ENCODE measurements at regions not wholly inside any gene's neighbourhood (a gene's known extent, or its start where the extent isn't known, plus 50 kb on each side); places are given as distances from the start of the nearest gene placed in this dataset.

GRCh38 chr9:1612886-1613285 lies 402.3 kb upstream of the SMARCA2 start:
- Histone ChIP-seq H3K4me1 (no peaks in the 10 kb centered on the region), H3K9me3 (peaks cover 0 to 7% (median 3%) of the 10 kb centered on the region in 4 donors), H3K27me3 (peaks cover 0 to 5% (median 0%) of the 10 kb centered on the region in 3 donors), H3K4me3 (no peak overlapping the region), H3K36me3 (no peaks in the 10 kb centered on the region), H3K27ac (no peak overlapping the region)
- DNase-seq, result no peak
- intact Hi-C loops (cut with DNase I; ENCODE audit: low total_unique reads), result no loop called here
- TF ChIP-seq EP300 (IDR thresholded peaks at IDR 0.05) (no peak), POLR2AphosphoS5 (IDR thresholded peaks at IDR 0.05) (no peak), CTCF (IDR thresholded peaks at IDR 0.05) (no peak), POLR2A (IDR thresholded peaks at IDR 0.05) (no peak)
- WGBS, 5 donors, result 53 to 74% (median 65%) methylated on average over 2 of the region's 2 CpGs

DNA sequence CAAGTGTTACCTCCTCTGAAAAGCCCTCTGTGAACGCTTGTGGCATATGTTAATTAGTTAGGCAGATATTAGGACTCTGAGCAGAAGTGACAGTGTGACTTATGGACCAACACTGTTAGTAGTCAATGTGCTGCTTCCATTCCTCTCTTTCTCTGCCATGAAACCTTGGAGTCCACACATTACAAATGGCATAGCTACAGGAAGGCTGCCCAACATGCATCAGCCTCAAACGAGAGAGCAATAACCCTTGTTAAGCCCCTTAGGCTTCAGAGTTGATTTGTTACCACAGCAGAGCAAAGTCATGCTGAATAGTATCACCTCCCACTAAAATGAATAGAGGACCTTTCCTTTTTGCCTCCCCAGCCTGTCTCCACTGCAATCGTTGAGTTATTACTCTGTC lies 397.7 kb upstream of the SMARCA2 start:
- peaks cover 0 to 9% (median 0%) of the 10 kb centered on the region in 3 donors for H3K27me3 ChIP-seq
- peaks cover 0 to 7% (median 3%) of the 10 kb centered on the region in 4 donors for H3K9me3 ChIP-seq
- H3K27ac ChIP-seq, result no peak overlapping the region
- 60 to 76% (median 70%) methylated on average over 3 of the region's 3 CpGs for WGBS, 5 donors
- no peak for DNase-seq
- no peaks in the 10 kb centered on the region for H3K36me3 ChIP-seq
- no peak overlapping the region for H3K4me3 ChIP-seq
- intact Hi-C loops (cut with DNase I; ENCODE audit: low total_unique reads), result no loop called here
- TF ChIP-seq EP300 (IDR thresholded peaks at IDR 0.05), result no peak
- TF ChIP-seq CTCF (IDR thresholded peaks at IDR 0.05), result no peak
- TF ChIP-seq POLR2AphosphoS5 (IDR thresholded peaks at IDR 0.05), result no peak
- no peak for TF ChIP-seq POLR2A (IDR thresholded peaks at IDR 0.05)
- no peaks in the 10 kb centered on the region for H3K4me1 ChIP-seq

GRCh38 chr9:1619915-1620710 lies 395.0 kb upstream of the SMARCA2 start:
- H3K36me3 ChIP-seq, result no peaks in the 10 kb centered on the region
- DNase-seq, result peak in 1 of 2 donors; percentile 41
- H3K27ac ChIP-seq, result no peak overlapping the region
- intact Hi-C loops (cut with DNase I; ENCODE audit: low total_unique reads), result no loop called here
- H3K4me1 ChIP-seq, result no peaks in the 10 kb centered on the region
- TF ChIP-seq CTCF (IDR thresholded peaks at IDR 0.05) (no peak), POLR2AphosphoS5 (IDR thresholded peaks at IDR 0.05) (no peak), EP300 (IDR thresholded peaks at IDR 0.05) (no peak), POLR2A (IDR thresholded peaks at IDR 0.05) (no peak)
- H3K27me3 ChIP-seq, result peaks cover 0 to 9% (median 0%) of the 10 kb centered on the region in 3 donors
- H3K9me3 ChIP-seq, result peaks cover 0 to 7% (median 3%) of the 10 kb centered on the region in 4 donors
- H3K4me3 ChIP-seq, result no peak overlapping the region
- WGBS, 5 donors, result 57 to 65% (median 61%) methylated on average over 8 of the region's 8 CpGs

DNA sequence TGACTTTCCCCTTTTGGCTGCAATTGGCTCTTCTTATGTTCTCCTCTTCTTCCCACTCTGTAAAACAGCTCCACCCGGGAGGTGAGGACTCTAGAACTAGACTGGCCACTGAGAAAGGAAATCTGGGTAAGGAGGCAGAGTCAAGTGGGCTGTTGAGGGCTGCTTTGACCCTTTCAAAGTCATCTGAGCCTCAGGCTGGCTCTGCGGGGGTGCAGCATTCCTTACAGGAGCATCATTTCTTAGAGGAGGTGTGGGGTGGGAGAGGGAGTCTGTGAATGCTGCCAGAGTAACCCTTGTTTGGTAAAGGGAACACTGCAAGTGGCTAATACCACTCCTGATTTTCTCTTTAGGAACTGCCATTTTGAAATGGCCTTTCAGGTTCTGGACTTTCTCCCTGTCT lies 377.7 kb upstream of the SMARCA2 start:
- Histone ChIP-seq H3K4me3 (no peak overlapping the region), H3K36me3 (no peaks in the 10 kb centered on the region), H3K9me3 (no peaks in the 10 kb centered on the region), H3K27ac (no peak overlapping the region), H3K4me1 (no peaks in the 10 kb centered on the region), H3K27me3 (no peaks in the 10 kb centered on the region)
- intact Hi-C loops (cut with DNase I; ENCODE audit: low total_unique reads), result no loop called here
- WGBS, 5 donors, result 62 to 77% (median 73%) methylated on average over 2 of the region's 2 CpGs
- no peak for TF ChIP-seq CTCF (IDR thresholded peaks at IDR 0.05)
- DNase-seq, result no peak

Measured in stomach (tissue), 8 donors.